ENCODE measurements at regions not wholly inside any gene's neighbourhood (a gene's known extent, or its start where the extent isn't known, plus 50 kb on each side); places are given as distances from the start of the nearest gene placed in this dataset.

DNA sequence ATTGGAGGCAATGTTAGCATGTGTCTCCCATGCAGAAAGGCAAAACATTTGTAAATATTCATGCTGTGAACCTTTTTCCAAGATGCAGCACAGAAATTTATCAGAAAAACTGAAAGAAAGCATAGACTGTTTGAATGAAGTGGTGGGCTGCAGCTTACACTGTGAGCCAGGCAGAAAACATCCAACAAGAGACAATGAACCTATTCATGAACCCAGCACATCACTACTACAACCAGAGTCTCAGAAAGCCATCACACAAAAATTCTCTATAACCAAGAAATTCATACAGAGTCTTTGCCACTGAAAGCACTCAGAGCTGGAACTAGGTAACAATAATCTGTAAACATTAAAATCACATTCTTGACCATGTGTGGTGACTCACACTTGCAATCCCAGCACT, 448.9 kb downstream of the UQCRFS1 start:
- DNase-seq (ENCODE audit: low read depth, low spot score) = no peak
- no peak overlapping the region for H3K4me3 ChIP-seq (ENCODE audit: low read depth, low read length)
- TF ChIP-seq, protein P1, sequence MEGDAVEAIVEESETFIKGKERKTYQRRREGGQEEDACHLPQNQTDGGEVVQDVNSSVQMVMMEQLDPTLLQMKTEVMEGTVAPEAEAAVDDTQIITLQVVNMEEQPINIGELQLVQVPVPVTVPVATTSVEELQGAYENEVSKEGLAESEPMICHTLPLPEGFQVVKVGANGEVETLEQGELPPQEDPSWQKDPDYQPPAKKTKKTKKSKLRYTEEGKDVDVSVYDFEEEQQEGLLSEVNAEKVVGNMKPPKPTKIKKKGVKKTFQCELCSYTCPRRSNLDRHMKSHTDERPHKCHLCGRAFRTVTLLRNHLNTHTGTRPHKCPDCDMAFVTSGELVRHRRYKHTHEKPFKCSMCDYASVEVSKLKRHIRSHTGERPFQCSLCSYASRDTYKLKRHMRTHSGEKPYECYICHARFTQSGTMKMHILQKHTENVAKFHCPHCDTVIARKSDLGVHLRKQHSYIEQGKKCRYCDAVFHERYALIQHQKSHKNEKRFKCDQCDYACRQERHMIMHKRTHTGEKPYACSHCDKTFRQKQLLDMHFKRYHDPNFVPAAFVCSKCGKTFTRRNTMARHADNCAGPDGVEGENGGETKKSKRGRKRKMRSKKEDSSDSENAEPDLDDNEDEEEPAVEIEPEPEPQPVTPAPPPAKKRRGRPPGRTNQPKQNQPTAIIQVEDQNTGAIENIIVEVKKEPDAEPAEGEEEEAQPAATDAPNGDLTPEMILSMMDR (IDR thresholded peaks at IDR 0.05; ENCODE audit: low read depth, low read length) = no peak
- in situ Hi-C loops (cut with HindIII; ENCODE audit: low sequenced_read_pairs) = no loop called here

DNA sequence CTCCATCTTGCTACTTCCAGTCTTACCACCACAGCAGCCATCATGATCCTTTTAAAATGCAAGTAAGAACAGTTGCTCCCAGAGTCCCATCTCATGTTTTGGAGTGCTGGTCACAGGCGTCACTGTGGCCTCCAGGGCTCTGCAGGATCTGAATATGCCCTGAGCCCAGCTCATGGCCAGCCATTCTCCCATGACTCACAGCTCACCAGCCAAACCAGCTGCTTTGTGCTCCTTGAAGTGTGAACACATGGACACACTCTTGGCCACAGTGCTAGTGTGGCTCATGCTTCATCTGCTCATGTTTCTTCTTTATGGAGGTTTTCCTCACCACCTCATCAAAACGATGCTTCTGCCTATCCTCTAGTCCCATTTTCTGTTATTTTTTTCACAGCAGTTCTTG, 466.5 kb downstream of the UQCRFS1 start:
- no peak for DNase-seq (ENCODE audit: low read depth, low spot score)
- in situ Hi-C loops (cut with HindIII; ENCODE audit: low sequenced_read_pairs) = no loop called here
- TF ChIP-seq, protein P1 (IDR thresholded peaks at IDR 0.05; ENCODE audit: low read depth, low read length) = no peak
- no peak overlapping the region for H3K4me3 ChIP-seq (ENCODE audit: low read depth, low read length)

DNA sequence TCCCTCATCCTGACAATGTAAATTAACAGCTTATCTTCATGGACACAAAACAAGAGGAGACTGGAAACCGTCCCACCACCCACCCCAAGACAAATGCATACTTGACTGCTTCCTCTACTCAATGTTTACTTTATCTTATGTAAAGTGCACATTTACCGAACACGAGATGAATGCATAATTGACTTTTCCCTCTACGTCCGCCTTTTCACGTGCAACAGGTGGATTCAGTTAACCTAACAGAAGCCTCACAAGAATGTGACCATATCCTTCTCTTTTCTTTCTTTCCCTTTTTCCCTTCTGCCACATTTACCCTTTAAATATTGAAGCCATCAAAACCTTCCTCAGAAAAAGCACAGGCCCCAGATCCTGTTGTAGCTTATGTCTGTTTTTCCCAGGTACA, 468.0 kb downstream of the UQCRFS1 start:
- TF ChIP-seq, protein P1 (IDR thresholded peaks at IDR 0.05; ENCODE audit: low read depth, low read length) = no peak
- no peak for DNase-seq (ENCODE audit: low read depth, low spot score)
- H3K4me3 ChIP-seq (ENCODE audit: low read depth, low read length) = no peak overlapping the region
- in situ Hi-C loops (cut with HindIII; ENCODE audit: low sequenced_read_pairs) = no loop called here

DNA sequence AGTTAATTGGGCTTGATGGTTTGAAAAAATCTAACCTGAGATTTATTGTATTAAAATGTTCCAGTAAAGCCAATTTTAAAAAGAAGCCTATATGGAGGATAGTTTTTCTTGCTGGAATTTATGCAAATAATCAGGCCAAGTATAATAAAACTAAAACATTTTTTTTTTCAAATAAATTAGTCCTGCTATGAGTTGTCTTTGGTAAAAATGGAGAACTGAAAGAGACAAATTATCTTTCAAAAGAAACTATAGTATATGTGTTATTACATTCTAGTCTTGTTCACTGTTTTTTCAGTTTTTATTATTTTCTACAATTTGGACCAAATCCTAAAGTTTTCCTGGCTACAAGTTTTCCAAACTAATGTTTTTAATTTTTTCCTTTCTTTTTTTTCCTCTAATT, 468.9 kb downstream of the UQCRFS1 start:
- no peak for DNase-seq (ENCODE audit: low read depth, low spot score)

DNA sequence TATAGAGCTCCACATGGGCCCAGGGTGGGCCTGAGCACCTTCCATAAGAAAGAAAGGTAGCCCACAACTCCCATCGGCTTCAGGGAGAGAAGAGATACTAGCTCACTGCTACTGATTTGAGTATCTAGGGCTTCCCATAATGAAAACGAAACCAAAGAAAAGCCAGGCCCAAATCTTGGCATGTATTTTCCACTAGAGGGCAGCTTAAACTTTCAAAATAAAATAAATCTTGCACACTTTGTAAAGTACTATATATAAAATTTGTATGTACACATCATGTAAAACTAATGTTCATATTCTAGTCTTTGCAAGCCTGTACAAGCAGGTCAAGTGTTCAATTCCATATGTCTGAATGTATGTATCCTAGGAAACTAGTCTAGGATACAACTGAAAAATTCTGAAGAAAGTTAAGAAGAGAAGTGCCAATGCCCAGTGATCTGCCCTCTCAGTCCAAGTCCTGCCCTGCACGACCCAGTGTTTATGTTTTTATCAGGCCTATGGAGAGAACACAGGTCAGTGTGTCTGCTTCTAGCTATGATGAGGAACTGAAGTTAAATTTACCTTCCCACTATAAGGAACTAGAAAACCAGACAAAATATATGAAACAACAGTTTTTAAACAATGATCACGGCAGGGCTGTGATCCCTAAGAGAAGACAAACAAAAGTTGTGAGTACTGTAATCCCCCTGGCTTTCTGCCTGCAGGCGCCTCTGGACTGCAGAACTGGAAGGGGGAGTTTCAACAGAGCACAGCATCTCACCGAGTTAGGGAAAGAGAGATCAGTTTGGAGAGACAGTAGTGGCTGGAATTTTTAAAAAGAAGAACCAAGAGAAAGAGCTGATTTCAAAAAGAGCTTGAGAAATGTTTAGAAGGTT, 475.7 kb downstream of the UQCRFS1 start:
- TF ChIP-seq, protein P1 (IDR thresholded peaks at IDR 0.05; ENCODE audit: low read depth, low read length) = peak; percentile 41
- peak; percentile 22 for DNase-seq (ENCODE audit: low read depth, low spot score)

More for the DNA sequence above, 468.9 kb downstream of the UQCRFS1 start:
- no peak overlapping the region for H3K4me3 ChIP-seq (ENCODE audit: low read depth, low read length)
- TF ChIP-seq, protein P1 (IDR thresholded peaks at IDR 0.05; ENCODE audit: low read depth, low read length) = no peak
- in situ Hi-C loops (cut with HindIII; ENCODE audit: low sequenced_read_pairs) = no loop called here

DNA sequence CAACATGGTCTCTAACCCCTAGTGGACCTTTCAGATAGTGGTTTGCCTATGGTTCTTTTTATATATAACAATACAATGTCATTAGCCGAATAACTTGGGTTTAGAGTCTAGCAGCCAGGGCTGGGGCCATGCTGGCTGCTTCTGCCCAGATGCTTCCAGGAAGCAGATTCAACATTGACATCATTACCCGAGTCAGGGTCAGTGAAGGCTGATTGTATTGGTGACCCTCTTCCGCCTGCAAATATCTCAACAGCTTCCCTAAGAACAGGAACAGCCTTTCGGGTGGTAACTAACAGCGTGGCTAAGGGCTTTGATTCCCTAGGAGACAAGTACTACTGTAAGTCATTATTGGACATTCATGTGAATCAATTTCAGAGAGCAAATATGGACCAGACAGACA, 476.4 kb downstream of the UQCRFS1 start:
- no peak for DNase-seq (ENCODE audit: low read depth, low spot score)
- TF ChIP-seq, protein P1 (IDR thresholded peaks at IDR 0.05; ENCODE audit: low read depth, low read length) = no peak
- in situ Hi-C loops (cut with HindIII; ENCODE audit: low sequenced_read_pairs) = no loop called here
- no peak overlapping the region for H3K4me3 ChIP-seq (ENCODE audit: low read depth, low read length)

More for the DNA sequence above, 475.7 kb downstream of the UQCRFS1 start:
- in situ Hi-C loops (cut with HindIII; ENCODE audit: low sequenced_read_pairs) = no loop called here
- no peak overlapping the region for H3K4me3 ChIP-seq (ENCODE audit: low read depth, low read length)

Measured in astrocyte of the spinal cord (primary cell).